OCI-LY7 (cell line): ENCODE measurements at regions not wholly inside any gene's neighbourhood (a gene's known extent, or its start where the extent isn't known, plus 50 kb on each side); places are given as distances from the start of the nearest gene placed in this dataset.

Source experiments
- EZH2phosphoT487 ChIP-seq: fragments of 200-600 bp; sonication (generic); IDR thresholded peaks from 2 replicates; pipeline ENCODE4 v1.6.1; 2018; ENCODE audit warnings: low read depth, borderline replicate concordance, mild to moderate bottlenecking, mixed run types, antibody characterized with exemption, low read length, moderate library complexity, mixed read lengths
- TF ChIP-seq, protein P1 (sequence below): fragments of 200-600 bp; sonication (generic); conservative IDR thresholded peaks from 2 replicates; pipeline ENCODE4 v1.5.1; 2014; ENCODE audit warnings: mild to moderate bottlenecking, antibody characterized with exemption, low read length, moderate library complexity, mixed read lengths

DNA sequence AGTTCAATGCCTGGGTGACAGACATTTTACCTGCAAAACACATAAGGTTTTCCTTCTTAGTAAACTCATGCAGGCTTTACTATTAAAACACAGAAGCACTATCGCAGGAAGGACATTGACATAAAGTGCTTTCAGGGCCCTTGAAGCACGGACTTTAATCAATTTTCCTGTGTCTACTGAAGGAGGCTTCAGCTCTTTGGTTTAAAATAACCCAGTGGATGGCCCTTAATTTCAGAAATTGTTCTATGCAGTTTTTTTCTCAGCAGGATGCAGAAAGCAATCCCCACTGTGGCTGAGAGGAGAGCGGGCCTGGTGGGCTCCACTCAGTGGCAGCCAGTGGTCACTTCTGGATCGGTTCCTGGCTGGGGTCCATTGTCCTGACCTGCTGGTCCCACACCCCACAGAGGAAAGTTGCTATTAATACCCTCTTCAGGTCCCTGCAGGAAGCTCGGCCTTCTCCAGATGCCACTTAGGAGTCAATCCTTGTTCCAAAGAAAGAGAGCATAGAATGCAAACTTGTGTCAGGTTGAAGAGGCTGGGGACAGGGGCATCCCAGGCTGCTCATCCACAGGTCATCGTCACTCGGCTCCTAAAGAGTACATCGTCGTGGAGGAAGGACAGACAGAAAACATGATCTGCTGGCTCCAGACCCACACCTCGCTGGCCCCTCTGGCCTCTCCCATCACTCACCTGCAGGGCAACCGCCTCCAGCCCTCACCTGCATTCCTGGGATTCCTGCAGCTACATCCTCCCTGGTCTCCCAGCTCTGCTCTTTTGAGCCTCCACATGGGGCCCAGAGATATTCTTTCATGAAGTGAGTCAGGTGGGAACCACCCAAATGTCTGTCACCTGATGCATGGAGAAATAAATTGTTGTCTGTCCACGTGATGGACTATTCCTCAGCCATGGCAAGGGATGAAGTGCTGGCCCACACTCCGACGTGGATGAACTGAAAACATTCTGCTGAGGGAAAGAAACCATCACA, 153.1 kb downstream of the PSMG1 start:
- TF ChIP-seq, protein P1, sequence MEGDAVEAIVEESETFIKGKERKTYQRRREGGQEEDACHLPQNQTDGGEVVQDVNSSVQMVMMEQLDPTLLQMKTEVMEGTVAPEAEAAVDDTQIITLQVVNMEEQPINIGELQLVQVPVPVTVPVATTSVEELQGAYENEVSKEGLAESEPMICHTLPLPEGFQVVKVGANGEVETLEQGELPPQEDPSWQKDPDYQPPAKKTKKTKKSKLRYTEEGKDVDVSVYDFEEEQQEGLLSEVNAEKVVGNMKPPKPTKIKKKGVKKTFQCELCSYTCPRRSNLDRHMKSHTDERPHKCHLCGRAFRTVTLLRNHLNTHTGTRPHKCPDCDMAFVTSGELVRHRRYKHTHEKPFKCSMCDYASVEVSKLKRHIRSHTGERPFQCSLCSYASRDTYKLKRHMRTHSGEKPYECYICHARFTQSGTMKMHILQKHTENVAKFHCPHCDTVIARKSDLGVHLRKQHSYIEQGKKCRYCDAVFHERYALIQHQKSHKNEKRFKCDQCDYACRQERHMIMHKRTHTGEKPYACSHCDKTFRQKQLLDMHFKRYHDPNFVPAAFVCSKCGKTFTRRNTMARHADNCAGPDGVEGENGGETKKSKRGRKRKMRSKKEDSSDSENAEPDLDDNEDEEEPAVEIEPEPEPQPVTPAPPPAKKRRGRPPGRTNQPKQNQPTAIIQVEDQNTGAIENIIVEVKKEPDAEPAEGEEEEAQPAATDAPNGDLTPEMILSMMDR = no peak
- no peak for TF ChIP-seq EZH2phosphoT487
